Sigmoid colon (tissue), 6 donors: ENCODE measurements at regions not wholly inside any gene's neighbourhood (a gene's known extent, or its start where the extent isn't known, plus 50 kb on each side); places are given as distances from the start of the nearest gene placed in this dataset.

Experiments
- DNase-seq: peaks from one replicate; pipeline ENCODE4 v3.0.0-alpha.2; 2019
- H3K27ac ChIP-seq, 4 donors: fragments of 200-600 bp; sonication (generic); one replicate each; pipeline ENCODE4 v1.5.1; 2016 to 2019; ENCODE audit warnings: mild to moderate bottlenecking in 1 of 4
- H3K27me3 ChIP-seq, 3 donors: fragments of 200-600 bp; sonication (generic); one replicate each; pipeline ENCODE4 v1.5.1; 2019; ENCODE audit warnings: mild to moderate bottlenecking in 1 of 3
- H3K36me3 ChIP-seq, 4 donors: fragments of 200-600 bp; sonication (generic); one replicate each; pipeline ENCODE4 v1.5.1; 2016 to 2019
- H3K4me1 ChIP-seq, 4 donors: fragments of 200-600 bp; sonication (generic); one replicate each; pipeline ENCODE4 v1.5.1; 2017 to 2019
- H3K4me3 ChIP-seq, 4 donors: fragments of 200-600 bp; sonication (generic); one replicate each; pipeline ENCODE4 v1.5.1; 2017 to 2019; ENCODE audit warnings: mild to moderate bottlenecking in 2 of 4, moderate library complexity in 1 of 4
- H3K9me3 ChIP-seq, 4 donors: fragments of 200-600 bp in 3 of 4; sonication (generic) in 3 of 4; one replicate each; pipeline versions ENCODE4 v1.5.1 to v1.6.1; 2013 to 2019
- CTCF ChIP-seq, 4 experiments: fragments of 450-650 bp in 3 of 4; fragments of 200-600 bp in 1 of 4; IDR thresholded peaks; one replicate each; pipeline ENCODE4 v1.5.1; 2016 to 2019; ENCODE audit warnings: antibody characterized with exemption in 4 of 4, mild to moderate bottlenecking in 3 of 4, moderate library complexity in 2 of 4
- EP300 ChIP-seq, 4 donors: sonication (generic); formaldehyde crosslinking; IDR thresholded peaks; one replicate each; pipeline ENCODE4 v1.6.1; 2017; ENCODE audit warnings: antibody characterized with exemption in 4 of 4
- POLR2A ChIP-seq, 2 donors: fragments of 450-650 bp; IDR thresholded peaks; one replicate each; pipeline ENCODE4 v1.6.1; 2016; ENCODE audit warnings: antibody characterized with exemption in 2 of 2, mild to moderate bottlenecking in 2 of 2, moderate library complexity in 2 of 2
- POLR2AphosphoS5 ChIP-seq, 4 donors: sonication (generic); formaldehyde crosslinking; IDR thresholded peaks; one replicate each; pipeline ENCODE4 v1.6.1; 2017; ENCODE audit warnings: antibody characterized with exemption in 4 of 4
- WGBS, 2 donors: extraction: QIAGEN DNeasy Blood & Tissue Kit; methylation state at CpG; one replicate each; pipeline ENCODE4 v1.1.7; 2013; 5-methylcytosine and 5-hydroxymethylcytosine counted together
- intact Hi-C: fragments of 100-400 bp; cut with DNase I; formaldehyde crosslinking; loops from one replicate; pipeline ENCODE4 v1.15.1; 2023
- donor health status: healthy with polysubstance abuse.
- donor health status: healthy.

DNA sequence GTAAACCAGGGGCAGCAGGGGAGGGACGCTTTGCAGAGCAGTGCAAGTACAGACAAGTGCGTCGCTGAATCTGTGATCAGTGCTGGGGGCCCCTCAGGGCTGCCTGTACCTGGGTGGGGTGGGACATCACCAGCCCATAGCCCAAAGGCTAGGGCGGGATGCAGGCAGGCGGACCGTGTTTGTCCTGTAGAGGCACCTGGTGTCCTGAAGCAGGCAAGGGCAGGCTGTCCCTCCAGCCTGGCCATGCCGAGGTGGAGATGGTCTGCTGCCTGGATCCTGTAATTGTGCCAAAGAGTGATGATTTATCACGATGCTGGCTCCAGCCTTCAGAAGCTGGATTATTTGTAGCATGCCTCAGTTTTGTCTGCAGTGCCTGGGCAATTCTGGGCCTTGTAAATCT lies 137.9 kb upstream of the GSE1 start:
- DNase-seq: no peak
- H3K4me1 ChIP-seq: peaks cover 0 to 24% (median 20%) of the 10 kb centered on the region in 4 donors
- H3K27me3 ChIP-seq: no peaks in the 10 kb centered on the region
- no peak overlapping the region for H3K4me3 ChIP-seq
- WGBS, 2 donors: 79 to 82% methylated on average over 8 of the region's 8 CpGs
- intact Hi-C loops: no loop called here
- TF ChIP-seq CTCF (IDR thresholded peaks at IDR 0.05) (no peak), EP300 (IDR thresholded peaks at IDR 0.05) (no peak), POLR2AphosphoS5 (IDR thresholded peaks at IDR 0.05) (peak in 2 of 4 donors; percentile 20 to 43), POLR2A (IDR thresholded peaks at IDR 0.05) (no peak)
- no peaks in the 10 kb centered on the region for H3K36me3 ChIP-seq
- peak overlapping the region in 3 of 4 donors; percentile 27 to 55 (median 33) for H3K27ac ChIP-seq
- H3K9me3 ChIP-seq: no peaks in the 10 kb centered on the region

- Histone ChIP-seq H3K9me3 (no peaks in the 10 kb centered on the region), H3K27ac (peak overlapping the region in 3 of 4 donors; percentile 27 to 55 (median 33)), H3K27me3 (no peaks in the 10 kb centered on the region), H3K36me3 (no peaks in the 10 kb centered on the region), H3K4me1 (peaks cover 0 to 24% (median 20%) of the 10 kb centered on the region in 4 donors), H3K4me3 (no peak overlapping the region)
- no peak for DNase-seq
- intact Hi-C loops: no loop called here
- WGBS, 2 donors: 96% methylated on average over 22 of the region's 22 CpGs
- TF ChIP-seq POLR2A (IDR thresholded peaks at IDR 0.05) (no peak), CTCF (IDR thresholded peaks at IDR 0.05) (no peak), POLR2AphosphoS5 (IDR thresholded peaks at IDR 0.05) (no peak), EP300 (IDR thresholded peaks at IDR 0.05) (no peak)
These were observed 137.3 kb upstream of the GSE1 start for GRCh38 chr16:85475691-85476300.

- no peaks in the 10 kb centered on the region for H3K9me3 ChIP-seq
- H3K4me1 ChIP-seq: peaks cover 0 to 24% (median 20%) of the 10 kb centered on the region in 4 donors
- intact Hi-C loops: no loop called here
- H3K4me3 ChIP-seq: no peak overlapping the region
- H3K36me3 ChIP-seq: no peaks in the 10 kb centered on the region
- DNase-seq: no peak
- no peak overlapping the region for H3K27ac ChIP-seq
- 90 to 94% methylated on average over 11 of the region's 11 CpGs for WGBS, 2 donors
- no peak for TF ChIP-seq CTCF (IDR thresholded peaks at IDR 0.05)
- TF ChIP-seq POLR2A (IDR thresholded peaks at IDR 0.05): no peak
- no peaks in the 10 kb centered on the region for H3K27me3 ChIP-seq
These were observed 136.7 kb upstream of the GSE1 start for GRCh38 chr16:85476389-85476788.

DNA sequence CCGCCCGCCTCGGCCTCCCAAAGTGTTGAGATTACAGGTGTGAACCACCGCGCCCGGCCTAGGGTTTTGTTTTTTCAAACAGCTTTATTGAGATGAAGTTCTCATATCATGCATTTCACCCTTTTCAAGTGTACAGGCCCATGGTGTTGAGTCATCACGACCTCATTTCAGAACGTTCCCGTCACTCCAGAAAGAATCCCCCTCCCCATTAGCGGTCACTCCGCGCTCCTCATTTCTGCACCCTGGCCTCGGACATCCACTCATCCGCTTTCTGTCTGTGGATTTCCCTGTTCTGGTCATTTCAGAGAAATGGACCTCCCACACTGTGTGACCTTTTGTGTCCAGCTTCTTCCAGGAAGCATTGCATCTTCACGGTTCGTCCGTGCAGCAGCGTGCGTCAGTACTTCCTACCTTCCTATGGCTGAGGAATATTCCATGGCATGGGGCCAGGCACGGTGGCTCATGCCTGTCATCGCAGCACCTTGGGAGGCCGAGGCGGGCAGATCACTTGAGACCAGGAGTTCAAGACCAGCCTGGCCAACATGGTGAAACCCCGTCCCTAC lies 135.2 kb upstream of the GSE1 start:
- H3K4me3 ChIP-seq: no peak overlapping the region
- TF ChIP-seq EP300 (IDR thresholded peaks at IDR 0.05): no peak
- TF ChIP-seq POLR2AphosphoS5 (IDR thresholded peaks at IDR 0.05): no peak
- TF ChIP-seq POLR2A (IDR thresholded peaks at IDR 0.05): no peak
- no peak for TF ChIP-seq CTCF (IDR thresholded peaks at IDR 0.05)
- no peak for DNase-seq
- WGBS, 2 donors: 88 to 89% methylated on average over 24 of the region's 24 CpGs
- no peaks in the 10 kb centered on the region for H3K9me3 ChIP-seq
- no peak overlapping the region for H3K27ac ChIP-seq
- intact Hi-C loops: no loop called here
- H3K27me3 ChIP-seq: no peaks in the 10 kb centered on the region
- peaks cover 0 to 24% (median 20%) of the 10 kb centered on the region in 4 donors for H3K4me1 ChIP-seq
- no peaks in the 10 kb centered on the region for H3K36me3 ChIP-seq
